ENCODE measurements at regions not wholly inside any gene's neighbourhood (a gene's known extent, or its start where the extent isn't known, plus 50 kb on each side); places are given as distances from the start of the nearest gene placed in this dataset.

DNA sequence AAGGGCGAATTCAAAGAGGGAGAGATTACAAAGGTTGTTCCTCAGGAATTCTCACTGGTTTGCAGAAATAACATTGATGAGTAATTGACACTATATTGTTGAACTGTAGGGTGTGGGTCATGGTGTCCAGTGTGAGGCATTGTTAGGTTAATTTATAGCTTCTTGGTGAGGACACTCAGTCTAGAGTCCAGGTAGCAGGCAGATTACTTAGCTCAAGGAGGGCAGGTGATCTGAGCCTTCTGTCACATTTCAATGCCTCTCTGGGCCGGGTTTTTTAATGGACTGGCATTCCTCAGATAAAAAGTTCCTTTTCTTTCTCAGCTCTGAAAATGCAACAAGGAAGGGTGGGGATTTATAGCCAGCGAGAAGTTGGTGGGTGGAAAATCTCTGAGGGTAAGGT lies 194.2 kb upstream of the PROK2 start:
- TF ChIP-seq, protein P1, sequence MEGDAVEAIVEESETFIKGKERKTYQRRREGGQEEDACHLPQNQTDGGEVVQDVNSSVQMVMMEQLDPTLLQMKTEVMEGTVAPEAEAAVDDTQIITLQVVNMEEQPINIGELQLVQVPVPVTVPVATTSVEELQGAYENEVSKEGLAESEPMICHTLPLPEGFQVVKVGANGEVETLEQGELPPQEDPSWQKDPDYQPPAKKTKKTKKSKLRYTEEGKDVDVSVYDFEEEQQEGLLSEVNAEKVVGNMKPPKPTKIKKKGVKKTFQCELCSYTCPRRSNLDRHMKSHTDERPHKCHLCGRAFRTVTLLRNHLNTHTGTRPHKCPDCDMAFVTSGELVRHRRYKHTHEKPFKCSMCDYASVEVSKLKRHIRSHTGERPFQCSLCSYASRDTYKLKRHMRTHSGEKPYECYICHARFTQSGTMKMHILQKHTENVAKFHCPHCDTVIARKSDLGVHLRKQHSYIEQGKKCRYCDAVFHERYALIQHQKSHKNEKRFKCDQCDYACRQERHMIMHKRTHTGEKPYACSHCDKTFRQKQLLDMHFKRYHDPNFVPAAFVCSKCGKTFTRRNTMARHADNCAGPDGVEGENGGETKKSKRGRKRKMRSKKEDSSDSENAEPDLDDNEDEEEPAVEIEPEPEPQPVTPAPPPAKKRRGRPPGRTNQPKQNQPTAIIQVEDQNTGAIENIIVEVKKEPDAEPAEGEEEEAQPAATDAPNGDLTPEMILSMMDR (IDR thresholded peaks at IDR 0.05) = no peak
- no peak for TF ChIP-seq POLR2A (IDR thresholded peaks at IDR 0.05)

All from testis (tissue), 2 donors.